Stomach (tissue), 4 donors: ENCODE measurements at regions not wholly inside any gene's neighbourhood (a gene's known extent, or its start where the extent isn't known, plus 50 kb on each side); places are given as distances from the start of the nearest gene placed in this dataset.

Source experiments
- CTCF ChIP-seq, 7 experiments: fragments of 450-650 bp in 4 of 7; fragments of 200-600 bp in 3 of 7; sonication (generic) in 3 of 7; IDR thresholded peaks; one replicate each; pipeline ENCODE4 v1.5.1; 2016 to 2019; ENCODE audit warnings: antibody characterized with exemption in 7 of 7, control low read depth in 2 of 7, mild to moderate bottlenecking in 1 of 7
- EP300 ChIP-seq: sonication (generic); formaldehyde crosslinking; IDR thresholded peaks from one replicate; pipeline ENCODE4 v1.6.1; 2017; ENCODE audit warnings: antibody characterized with exemption
- POLR2A ChIP-seq, 4 donors: fragments of 450-650 bp; IDR thresholded peaks; one replicate each; pipeline ENCODE4 v1.6.1; 2016; ENCODE audit warnings: antibody characterized with exemption in 4 of 4, control low read depth in 2 of 4, mild to moderate bottlenecking in 1 of 4, moderate library complexity in 1 of 4
- POLR2AphosphoS5 ChIP-seq, 3 donors: sonication (generic); formaldehyde crosslinking; IDR thresholded peaks; one replicate each; pipeline ENCODE4 v1.6.1; 2016; ENCODE audit warnings: antibody characterized with exemption in 3 of 3

- no peak for TF ChIP-seq CTCF (IDR thresholded peaks at IDR 0.05)
- TF ChIP-seq POLR2A (IDR thresholded peaks at IDR 0.05) = no peak
- no peak for TF ChIP-seq POLR2AphosphoS5 (IDR thresholded peaks at IDR 0.05)
- no peak for TF ChIP-seq EP300
Observed at GRCh38 chr4:106687026-106687425, 318.4 kb upstream of the GIMD1 start.
